IgD-negative memory B cell (primary cell): ENCODE measurements at regions not wholly inside any gene's neighbourhood (a gene's known extent, or its start where the extent isn't known, plus 50 kb on each side); places are given as distances from the start of the nearest gene placed in this dataset.
"Not testable (repeated sequence)": the region's sequence is repeated elsewhere in the genome, so short reads cannot be mapped to it uniquely, and the experiment has no call there.

Source experiments
- H3K27ac Mint-ChIP-seq, 3 donors: one replicate each; pipeline ENCODE4 v1.8.0; 2020 to 2022; ENCODE audit warnings: mild to moderate bottlenecking in 3 of 3, mixed read lengths in 3 of 3, moderate library complexity in 1 of 3
- H3K27me3 Mint-ChIP-seq: one replicate; pipeline ENCODE4 v1.8.0; 2021; ENCODE audit warnings: mixed read lengths
- H3K36me3 Mint-ChIP-seq: one replicate; pipeline ENCODE4 v1.8.0; 2020; ENCODE audit warnings: mild to moderate bottlenecking, mixed read lengths
- H3K4me1 Mint-ChIP-seq, 3 donors: one replicate each; pipeline ENCODE4 v1.8.0; 2020 to 2022; ENCODE audit warnings: mixed read lengths in 3 of 3, mild to moderate bottlenecking in 1 of 3
- H3K4me3 Mint-ChIP-seq, 4 donors: one replicate each; pipeline ENCODE4 v1.8.0; 2020 to 2022; ENCODE audit warnings: mild to moderate bottlenecking in 4 of 4, mixed read lengths in 4 of 4, moderate library complexity in 3 of 4
- H3K9me3 Mint-ChIP-seq, 3 donors: one replicate each; pipeline ENCODE4 v1.8.0; 2020 to 2021; ENCODE audit warnings: mixed read lengths in 3 of 3, mild to moderate bottlenecking in 1 of 3

DNA sequence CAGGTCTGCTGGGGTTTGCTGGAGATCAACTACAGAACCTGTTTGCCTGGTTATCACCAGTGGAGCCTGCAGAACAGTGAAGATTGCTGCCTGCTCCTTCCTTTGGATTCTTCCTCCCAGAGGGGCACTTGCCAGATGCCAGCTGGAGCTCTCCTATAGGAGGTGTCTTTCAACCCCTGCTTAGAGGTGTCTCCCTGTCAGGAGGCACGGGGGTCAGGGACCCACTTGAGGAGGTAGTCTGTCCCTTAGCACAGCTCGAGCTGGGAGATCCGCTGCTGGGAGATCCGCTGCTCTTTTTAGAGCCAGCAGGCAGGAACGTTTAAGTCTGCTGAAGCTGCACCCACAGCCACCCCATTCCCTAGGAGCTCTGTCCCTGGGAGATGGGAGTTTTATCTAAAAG, 1806.3 kb upstream of the ADGRL3 start:
- H3K36me3 Mint-ChIP-seq: no peaks in the 10 kb centered on the region
- H3K4me3 Mint-ChIP-seq: no peak overlapping the region
- H3K27ac Mint-ChIP-seq: no peak overlapping the region
- H3K27me3 Mint-ChIP-seq: no peaks in the 10 kb centered on the region
- H3K9me3 Mint-ChIP-seq: peaks cover 0 to 9% (median 3%) of the 10 kb centered on the region in 3 donors
- no peaks in the 10 kb centered on the region for H3K4me1 Mint-ChIP-seq

DNA sequence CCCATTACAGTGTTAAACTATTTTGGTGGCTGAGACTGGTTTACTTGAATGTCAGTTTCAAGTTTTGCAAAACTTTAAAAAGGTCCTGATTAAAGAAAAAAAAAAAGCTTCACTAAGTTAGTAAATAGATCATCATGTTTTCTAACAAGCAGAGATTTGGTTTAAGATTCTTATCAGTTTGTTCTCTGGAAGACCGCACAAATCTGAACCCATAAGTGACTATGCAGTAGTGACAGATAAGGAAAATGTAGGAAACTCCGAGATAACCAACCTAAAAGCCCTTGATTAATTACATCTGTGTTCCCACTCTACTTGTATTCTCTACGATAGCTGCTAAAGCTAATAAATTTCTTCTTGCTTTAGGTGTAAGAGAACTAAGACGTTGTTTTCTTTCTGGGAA, 1799.8 kb upstream of the ADGRL3 start:
- no peak overlapping the region for H3K27ac Mint-ChIP-seq
- H3K4me3 Mint-ChIP-seq: no peak overlapping the region
- H3K27me3 Mint-ChIP-seq: no peaks in the 10 kb centered on the region
- no peaks in the 10 kb centered on the region for H3K36me3 Mint-ChIP-seq
- H3K9me3 Mint-ChIP-seq: peaks cover 0 to 9% (median 0%) of the 10 kb centered on the region in 3 donors
- H3K4me1 Mint-ChIP-seq: no peaks in the 10 kb centered on the region

DNA sequence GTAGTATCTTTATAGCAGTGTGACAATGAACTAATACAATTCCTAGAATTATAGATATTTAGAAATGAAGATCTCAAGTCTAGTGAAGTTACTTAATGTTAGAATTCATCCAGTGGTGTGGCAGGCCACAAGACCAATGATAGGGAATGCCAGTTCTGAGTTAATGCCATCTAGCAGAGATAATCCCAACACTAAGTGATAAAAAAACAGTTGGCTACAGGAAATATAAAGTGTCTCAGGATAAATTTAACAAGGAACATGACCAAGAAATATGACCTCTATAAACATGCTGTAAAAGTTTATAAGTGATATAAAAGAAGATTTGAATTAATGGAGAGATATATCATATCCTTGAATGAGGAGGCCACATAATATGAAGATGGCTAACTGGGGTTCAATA, 1790.5 kb upstream of the ADGRL3 start:
- no peak overlapping the region for H3K27ac Mint-ChIP-seq
- H3K4me1 Mint-ChIP-seq: no peaks in the 10 kb centered on the region
- H3K36me3 Mint-ChIP-seq: no peaks in the 10 kb centered on the region
- H3K9me3 Mint-ChIP-seq: peaks cover 0 to under 1% (median 0%) of the 10 kb centered on the region in 3 donors
- no peaks in the 10 kb centered on the region for H3K27me3 Mint-ChIP-seq
- H3K4me3 Mint-ChIP-seq: no peak overlapping the region

DNA sequence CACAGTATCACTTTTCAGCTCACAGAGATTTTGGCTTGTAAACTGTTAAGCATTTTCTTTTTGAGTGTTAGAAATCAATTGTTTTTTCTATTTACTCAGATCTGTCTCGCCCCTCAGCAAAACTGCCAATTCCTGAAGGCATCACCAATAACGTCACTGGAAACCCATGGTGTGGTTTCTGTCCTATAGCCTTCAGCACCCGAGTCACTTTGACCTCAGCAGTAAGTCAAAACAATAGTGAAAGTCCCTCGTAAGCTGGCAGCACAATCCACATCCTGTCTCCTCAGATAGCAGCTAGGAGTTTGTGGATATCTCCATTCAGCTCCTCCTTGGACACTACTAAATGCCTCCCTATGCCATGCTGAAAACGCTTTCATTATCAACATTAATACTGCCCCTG, 1787.4 kb upstream of the ADGRL3 start:
- Mint-ChIP-seq H3K27me3 (no peaks in the 10 kb centered on the region), H3K4me1 (no peaks in the 10 kb centered on the region), H3K9me3 (peaks cover 0 to 5% (median 0%) of the 10 kb centered on the region in 3 donors), H3K4me3 (no peak overlapping the region), H3K36me3 (no peaks in the 10 kb centered on the region), H3K27ac (no peak overlapping the region)

DNA sequence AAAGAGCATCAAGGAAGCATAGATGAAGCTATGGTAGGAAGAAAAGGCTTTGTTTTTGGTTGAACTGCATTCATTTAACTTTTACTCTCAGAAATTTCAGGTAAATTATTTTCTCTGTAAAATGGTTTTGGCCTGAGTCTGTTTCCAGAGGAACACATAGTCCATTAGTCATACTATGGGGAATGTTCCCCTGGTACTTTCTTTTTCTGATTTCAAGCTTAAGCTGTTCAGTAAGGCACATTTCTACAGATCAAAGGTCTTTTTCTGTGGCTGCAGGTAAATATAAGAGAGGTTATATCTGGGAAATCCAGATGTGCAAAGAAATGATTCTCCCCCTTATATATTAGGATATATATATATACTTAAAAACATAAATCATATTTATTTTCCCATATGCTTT, 1744.4 kb upstream of the ADGRL3 start:
- H3K4me1 Mint-ChIP-seq: peaks cover 0 to 1% (median 0%) of the 10 kb centered on the region in 3 donors
- no peaks in the 10 kb centered on the region for H3K27me3 Mint-ChIP-seq
- no peaks in the 10 kb centered on the region for H3K36me3 Mint-ChIP-seq
- no peak overlapping the region for H3K4me3 Mint-ChIP-seq
- peaks cover 0 to 2% (median 0%) of the 10 kb centered on the region in 3 donors for H3K9me3 Mint-ChIP-seq
- no peak overlapping the region for H3K27ac Mint-ChIP-seq

DNA sequence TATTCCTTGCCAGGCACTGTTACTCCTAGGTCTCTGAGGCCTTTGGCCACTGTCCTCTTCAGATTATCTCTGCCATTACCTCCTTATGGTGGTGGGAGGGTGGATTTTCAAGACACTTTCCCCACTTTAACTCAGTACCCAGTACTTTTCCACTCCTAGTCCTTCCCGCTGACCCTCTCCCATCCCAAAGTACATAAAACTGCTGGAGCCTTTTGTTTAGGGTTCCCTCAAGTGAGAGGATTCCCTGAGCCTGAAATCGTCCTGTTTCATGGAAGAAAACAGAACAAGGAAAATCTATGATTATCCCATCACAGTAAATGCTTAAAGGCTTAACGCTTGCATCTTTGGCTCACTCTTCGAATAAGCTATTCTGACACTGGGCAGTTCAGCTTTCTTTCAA, 1742.5 kb upstream of the ADGRL3 start:
- Mint-ChIP-seq H3K27ac (no peak overlapping the region), H3K4me3 (no peak overlapping the region), H3K27me3 (no peaks in the 10 kb centered on the region), H3K9me3 (peaks cover 0 to 4% (median 1%) of the 10 kb centered on the region in 3 donors), H3K4me1 (no peaks in the 10 kb centered on the region), H3K36me3 (no peaks in the 10 kb centered on the region)

DNA sequence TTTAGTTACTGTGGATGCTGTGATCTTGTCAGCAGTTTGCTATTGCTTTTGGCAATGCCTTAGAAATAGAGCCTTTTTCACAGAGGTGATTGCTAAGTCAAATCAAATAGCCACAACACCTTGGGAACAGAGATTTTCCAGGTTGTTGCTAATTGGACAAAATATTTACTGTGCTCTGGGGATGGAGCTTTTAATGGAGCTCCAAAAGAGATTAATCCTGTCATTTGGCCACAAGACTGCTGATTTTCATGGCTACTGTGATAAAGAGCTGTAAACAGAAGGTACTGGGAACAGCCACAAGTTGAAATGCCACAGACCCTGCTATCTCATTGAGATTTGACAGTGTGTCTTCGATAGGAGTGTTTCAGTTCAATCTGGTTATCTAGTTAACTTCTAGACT, 1715.2 kb upstream of the ADGRL3 start:
- Mint-ChIP-seq H3K36me3 (no peaks in the 10 kb centered on the region), H3K9me3 (peaks cover 5 to 33% (median 6%) of the 10 kb centered on the region in 3 donors), H3K4me3 (no peak overlapping the region), H3K27ac (no peak overlapping the region), H3K4me1 (no peaks in the 10 kb centered on the region), H3K27me3 (no peaks in the 10 kb centered on the region)

DNA sequence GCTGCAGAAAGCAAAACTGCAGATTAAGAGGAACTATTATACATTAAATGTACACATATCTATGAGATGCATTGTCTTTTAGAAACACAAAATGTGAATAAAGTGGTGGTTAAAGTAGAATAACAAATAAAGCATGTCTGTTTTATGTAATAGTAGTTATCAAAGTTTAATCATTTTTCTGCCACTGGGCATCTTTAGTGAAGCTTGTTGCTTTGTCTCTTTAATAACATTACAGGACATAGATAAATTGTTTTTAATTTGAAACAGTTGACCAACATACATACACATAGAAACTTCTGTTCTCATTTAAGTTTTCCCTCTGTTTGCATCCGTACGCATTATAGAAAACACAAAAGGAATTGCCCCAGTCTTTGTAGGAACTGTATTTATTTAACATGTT, 1700.0 kb upstream of the ADGRL3 start:
- no peak overlapping the region for H3K4me3 Mint-ChIP-seq
- no peaks in the 10 kb centered on the region for H3K4me1 Mint-ChIP-seq
- H3K27ac Mint-ChIP-seq: no peak overlapping the region
- no peaks in the 10 kb centered on the region for H3K27me3 Mint-ChIP-seq
- H3K9me3 Mint-ChIP-seq: peaks cover 0 to 2% (median 0%) of the 10 kb centered on the region in 3 donors
- peaks cover 2% of the 10 kb centered on the region for H3K36me3 Mint-ChIP-seq

DNA sequence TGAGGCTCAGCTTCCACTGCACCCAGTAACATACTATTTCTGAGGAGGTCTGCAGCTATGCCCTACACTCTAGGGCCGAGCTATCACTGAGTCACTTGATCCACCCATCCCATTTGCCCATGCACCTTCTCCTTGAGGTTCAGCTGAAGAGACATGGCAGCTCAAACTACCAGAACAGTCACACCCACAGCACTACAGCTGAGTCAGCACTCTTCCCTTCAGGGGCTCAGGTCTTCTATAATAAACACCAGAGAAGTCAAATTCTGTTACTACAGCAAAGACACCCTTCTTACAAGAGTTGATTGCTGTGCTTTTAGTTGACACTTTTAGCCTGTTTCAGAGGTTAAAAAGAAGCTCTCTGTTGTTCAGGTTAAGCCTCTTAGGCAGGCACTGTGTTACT, 1696.4 kb upstream of the ADGRL3 start:
- no peaks in the 10 kb centered on the region for H3K27me3 Mint-ChIP-seq
- H3K4me3 Mint-ChIP-seq: no peak overlapping the region
- peaks cover 2 to 3% (median 3%) of the 10 kb centered on the region in 3 donors for H3K9me3 Mint-ChIP-seq
- H3K36me3 Mint-ChIP-seq: no peaks in the 10 kb centered on the region
- H3K27ac Mint-ChIP-seq: no peak overlapping the region
- no peaks in the 10 kb centered on the region for H3K4me1 Mint-ChIP-seq

DNA sequence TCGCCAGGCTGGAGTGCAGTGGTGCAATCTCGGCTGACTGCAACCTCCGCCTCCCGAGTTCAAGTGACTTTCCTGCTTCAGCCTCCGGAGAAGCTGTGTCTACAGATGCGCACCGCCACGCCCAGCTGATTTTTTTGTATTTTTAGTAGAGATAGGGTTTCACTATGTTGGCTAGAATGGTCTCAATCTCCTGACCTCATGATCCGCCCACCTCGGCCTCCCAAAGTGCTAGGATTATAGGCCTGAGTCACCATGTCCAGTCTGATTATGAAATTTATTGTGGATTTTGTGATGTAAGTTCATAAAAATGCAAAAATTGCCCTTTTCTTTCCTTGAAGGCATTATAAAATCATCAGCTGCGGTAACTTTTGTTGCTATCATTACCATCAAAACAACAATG, 1688.3 kb upstream of the ADGRL3 start:
- H3K4me3 Mint-ChIP-seq, H3K9me3 Mint-ChIP-seq, H3K36me3 Mint-ChIP-seq, H3K4me1 Mint-ChIP-seq, H3K27me3 Mint-ChIP-seq, H3K27ac Mint-ChIP-seq: not testable (repeated sequence)

DNA sequence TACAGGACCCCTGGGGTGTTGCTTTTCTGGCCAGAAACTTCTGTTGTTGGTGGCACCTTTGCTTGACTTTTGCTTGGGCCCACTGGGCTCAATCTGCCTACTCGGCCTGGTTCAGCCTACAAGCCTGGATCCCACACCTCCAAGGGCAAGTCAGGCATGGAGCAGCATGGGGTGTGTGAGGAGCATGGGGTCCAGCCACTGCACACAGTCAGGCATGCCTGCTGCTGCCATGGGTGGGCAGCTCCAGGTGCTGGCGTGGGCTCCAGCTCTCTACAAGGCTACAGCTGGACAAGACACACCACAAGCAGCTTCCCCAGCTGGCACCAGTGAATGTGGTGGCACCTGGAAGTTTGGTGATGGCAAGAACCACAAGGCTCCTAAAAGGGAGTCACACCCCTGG, 1683.1 kb upstream of the ADGRL3 start:
- H3K36me3 Mint-ChIP-seq: no peaks in the 10 kb centered on the region
- H3K27me3 Mint-ChIP-seq: no peaks in the 10 kb centered on the region
- no peaks in the 10 kb centered on the region for H3K4me1 Mint-ChIP-seq
- no peak overlapping the region for H3K4me3 Mint-ChIP-seq
- peaks cover 1 to 3% (median 2%) of the 10 kb centered on the region in 3 donors for H3K9me3 Mint-ChIP-seq
- no peak overlapping the region for H3K27ac Mint-ChIP-seq

DNA sequence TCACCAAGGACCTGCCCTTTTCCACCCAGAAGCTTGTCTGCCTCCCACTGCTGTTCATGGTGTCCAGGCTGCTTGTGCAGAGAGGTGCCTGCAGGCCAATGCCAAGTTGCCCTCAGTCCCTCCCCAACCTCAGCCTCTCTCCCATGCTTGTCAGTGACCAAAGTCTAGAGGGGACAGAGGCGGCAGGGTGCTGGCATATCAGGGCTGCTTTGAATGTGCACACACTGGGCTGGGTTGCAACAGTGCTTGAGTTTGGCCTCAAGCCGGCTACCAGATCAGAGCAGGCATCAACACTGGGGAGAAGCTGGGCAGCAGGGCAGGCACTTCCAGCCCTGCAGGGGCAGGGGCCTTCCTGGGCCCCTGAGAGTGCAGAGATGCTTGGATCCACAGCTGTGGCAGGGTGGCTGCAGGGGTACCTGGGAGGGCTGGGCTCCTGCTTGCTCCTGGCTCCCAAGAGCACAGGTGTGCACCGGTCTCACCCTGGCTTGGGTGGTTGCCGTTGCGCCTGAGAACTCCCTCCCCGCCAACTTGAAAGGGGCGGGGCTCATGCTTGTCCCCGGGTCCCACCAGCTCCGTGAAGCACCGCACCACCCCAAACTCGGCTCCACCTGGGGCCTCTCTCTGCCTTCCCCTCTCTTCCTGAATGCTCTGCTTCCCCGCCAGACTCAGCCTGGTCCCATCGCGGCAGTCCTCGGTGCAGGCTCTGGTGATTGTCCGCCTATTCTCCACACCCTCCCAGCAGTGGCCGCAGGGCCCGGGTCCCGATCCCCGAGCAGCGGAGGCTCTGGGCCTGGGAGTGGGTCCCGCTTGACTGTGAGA, 1681.9 kb upstream of the ADGRL3 start:
- Mint-ChIP-seq H3K4me3 (no peak overlapping the region), H3K4me1 (no peaks in the 10 kb centered on the region), H3K27me3 (no peaks in the 10 kb centered on the region), H3K36me3 (no peaks in the 10 kb centered on the region), H3K9me3 (peaks cover 2 to 6% (median 5%) of the 10 kb centered on the region in 3 donors), H3K27ac (no peak overlapping the region)

DNA sequence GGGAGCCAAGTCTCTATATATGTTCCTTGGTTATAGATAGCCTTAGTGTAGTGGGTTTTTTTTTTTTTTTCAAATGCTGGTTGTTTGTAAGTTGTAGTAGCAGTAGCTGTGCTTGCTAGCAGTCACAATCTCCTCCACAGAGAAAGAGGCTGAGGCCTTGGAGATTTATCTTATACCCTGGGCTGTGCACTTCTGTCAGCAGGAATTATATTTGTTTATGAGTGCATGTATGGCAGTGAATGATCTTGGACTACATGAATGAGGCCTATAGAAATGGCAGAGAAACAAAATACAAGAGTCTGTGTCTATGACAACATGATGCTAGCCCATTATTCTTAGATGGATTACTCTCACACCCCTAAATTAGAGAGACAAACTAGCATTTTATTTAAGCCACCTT, 1674.2 kb upstream of the ADGRL3 start:
- Mint-ChIP-seq H3K27me3 (no peaks in the 10 kb centered on the region), H3K9me3 (peaks cover 5 to 20% (median 11%) of the 10 kb centered on the region in 3 donors), H3K4me3 (no peak overlapping the region), H3K27ac (no peak overlapping the region), H3K4me1 (no peaks in the 10 kb centered on the region), H3K36me3 (no peaks in the 10 kb centered on the region)

DNA sequence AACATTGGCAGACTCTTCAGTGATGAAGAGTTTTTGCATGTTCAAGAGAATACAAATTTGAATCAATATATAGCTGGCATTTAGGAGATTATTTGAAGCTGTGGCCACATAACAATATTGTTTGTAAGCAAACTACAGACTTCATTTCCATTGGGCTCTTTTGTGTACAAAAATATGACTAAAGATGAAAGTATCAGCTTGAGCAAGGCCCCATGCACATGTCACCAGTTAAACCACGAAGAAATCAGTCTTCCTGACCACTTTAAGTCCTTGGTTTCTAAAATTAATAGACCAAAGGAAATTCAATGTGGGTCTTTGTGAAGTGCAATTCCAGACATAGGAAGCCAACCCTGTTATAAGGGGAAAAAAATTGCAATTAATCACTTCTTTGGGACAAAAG, 1664.6 kb upstream of the ADGRL3 start:
- no peaks in the 10 kb centered on the region for H3K36me3 Mint-ChIP-seq
- peaks cover 0 to 11% (median 0%) of the 10 kb centered on the region in 3 donors for H3K9me3 Mint-ChIP-seq
- H3K4me1 Mint-ChIP-seq: peaks cover 0 to 2% (median 0%) of the 10 kb centered on the region in 3 donors
- no peak overlapping the region for H3K4me3 Mint-ChIP-seq
- no peaks in the 10 kb centered on the region for H3K27me3 Mint-ChIP-seq
- no peak overlapping the region for H3K27ac Mint-ChIP-seq

DNA sequence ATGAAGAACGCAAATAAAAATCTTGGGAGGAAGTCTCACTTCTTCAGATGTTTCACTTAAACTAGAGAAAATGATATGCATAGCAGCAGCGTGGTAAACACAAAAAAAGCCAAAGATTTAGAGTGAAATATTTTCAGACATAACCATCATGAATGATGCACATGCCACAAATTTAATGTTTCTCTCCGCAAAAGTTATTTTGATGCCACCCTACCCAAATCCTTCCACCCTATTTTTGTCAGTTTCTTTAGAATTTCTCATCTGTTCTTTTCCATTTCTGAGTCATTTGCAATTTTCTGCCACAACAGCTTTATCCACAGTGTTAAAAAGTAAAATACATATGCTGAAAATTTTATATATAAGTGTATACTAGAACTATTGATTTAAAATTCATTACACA, 1663.7 kb upstream of the ADGRL3 start:
- Mint-ChIP-seq H3K9me3 (peaks cover 0 to 11% (median 0%) of the 10 kb centered on the region in 3 donors), H3K4me3 (no peak overlapping the region), H3K27me3 (no peaks in the 10 kb centered on the region), H3K4me1 (peaks cover 0 to 2% (median 0%) of the 10 kb centered on the region in 3 donors), H3K36me3 (no peaks in the 10 kb centered on the region), H3K27ac (no peak overlapping the region)

DNA sequence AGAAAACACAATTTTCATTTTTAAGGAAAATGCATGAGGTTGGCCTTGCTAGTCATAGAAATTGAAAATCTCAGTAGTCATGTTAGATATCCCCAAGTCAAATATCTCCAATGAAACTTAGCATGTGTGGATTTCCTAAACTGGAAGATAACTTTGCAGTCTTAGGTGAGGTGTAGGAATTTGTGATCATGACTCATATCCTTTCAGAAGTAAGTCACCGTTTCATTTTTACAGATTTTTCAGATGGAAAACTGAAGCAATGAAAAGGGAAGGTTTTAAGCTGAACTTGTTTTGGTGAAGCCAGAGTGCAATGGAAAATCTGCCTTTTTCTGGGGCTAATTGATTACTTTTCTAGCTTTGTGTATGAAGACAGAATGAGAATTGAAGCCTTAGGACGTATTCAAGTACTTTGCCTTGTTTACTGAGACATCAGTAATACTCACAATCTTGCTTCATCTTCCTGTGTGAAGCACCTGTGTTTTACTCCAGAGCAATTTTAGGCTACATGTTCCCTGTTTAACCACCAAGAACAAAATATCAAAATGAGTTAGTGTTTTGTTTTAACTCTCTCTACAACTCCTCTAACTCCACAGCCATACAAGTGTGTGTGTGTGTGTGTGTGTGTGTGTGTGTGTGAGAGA, 1662.8 kb upstream of the ADGRL3 start:
- no peak overlapping the region for H3K27ac Mint-ChIP-seq
- H3K4me3 Mint-ChIP-seq: no peak overlapping the region
- H3K9me3 Mint-ChIP-seq: peaks cover 0 to 11% (median 0%) of the 10 kb centered on the region in 3 donors
- peaks cover 0 to 2% (median 0%) of the 10 kb centered on the region in 3 donors for H3K4me1 Mint-ChIP-seq
- H3K36me3 Mint-ChIP-seq: no peaks in the 10 kb centered on the region
- H3K27me3 Mint-ChIP-seq: no peaks in the 10 kb centered on the region
